Stomach (tissue), 4 donors: ENCODE measurements at regions not wholly inside any gene's neighbourhood (a gene's known extent, or its start where the extent isn't known, plus 50 kb on each side); places are given as distances from the start of the nearest gene placed in this dataset.

ENCODE experiments used
- POLR2A ChIP-seq, 4 donors: fragments of 450-650 bp; IDR thresholded peaks; one replicate each; pipeline ENCODE4 v1.6.1; 2016; ENCODE audit warnings: antibody characterized with exemption in 4 of 4, control low read depth in 2 of 4, mild to moderate bottlenecking in 1 of 4, moderate library complexity in 1 of 4
- POLR2AphosphoS5 ChIP-seq, 3 donors: sonication (generic); formaldehyde crosslinking; IDR thresholded peaks; one replicate each; pipeline ENCODE4 v1.6.1; 2016; ENCODE audit warnings: antibody characterized with exemption in 3 of 3
- TF ChIP-seq, protein P1 (sequence below), 7 experiments: fragments of 450-650 bp in 4 of 7; fragments of 200-600 bp in 3 of 7; sonication (generic) in 3 of 7; IDR thresholded peaks; one replicate each; pipeline ENCODE4 v1.5.1; 2016 to 2019; ENCODE audit warnings: antibody characterized with exemption in 7 of 7, control low read depth in 2 of 7, mild to moderate bottlenecking in 1 of 7

DNA sequence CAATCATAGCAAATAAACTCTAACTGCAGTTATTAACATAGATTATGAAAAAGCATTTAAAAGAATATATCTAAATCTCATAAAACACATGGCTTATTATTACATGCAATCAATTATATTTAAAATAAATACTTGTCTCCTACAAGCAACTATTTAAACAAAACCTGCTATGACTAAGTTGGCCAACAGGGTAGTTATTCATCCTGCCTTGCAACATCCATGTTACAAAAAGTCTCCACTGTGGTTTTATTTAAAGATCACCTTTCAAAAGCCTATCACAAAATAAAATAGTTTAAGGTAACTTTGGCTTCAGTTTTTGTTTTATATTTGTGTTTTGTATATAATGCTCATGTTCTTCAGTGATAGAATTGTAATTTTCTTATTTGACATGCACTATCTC is 1127.0 kb upstream of the MAP3K7 start:
- TF ChIP-seq, protein P1, sequence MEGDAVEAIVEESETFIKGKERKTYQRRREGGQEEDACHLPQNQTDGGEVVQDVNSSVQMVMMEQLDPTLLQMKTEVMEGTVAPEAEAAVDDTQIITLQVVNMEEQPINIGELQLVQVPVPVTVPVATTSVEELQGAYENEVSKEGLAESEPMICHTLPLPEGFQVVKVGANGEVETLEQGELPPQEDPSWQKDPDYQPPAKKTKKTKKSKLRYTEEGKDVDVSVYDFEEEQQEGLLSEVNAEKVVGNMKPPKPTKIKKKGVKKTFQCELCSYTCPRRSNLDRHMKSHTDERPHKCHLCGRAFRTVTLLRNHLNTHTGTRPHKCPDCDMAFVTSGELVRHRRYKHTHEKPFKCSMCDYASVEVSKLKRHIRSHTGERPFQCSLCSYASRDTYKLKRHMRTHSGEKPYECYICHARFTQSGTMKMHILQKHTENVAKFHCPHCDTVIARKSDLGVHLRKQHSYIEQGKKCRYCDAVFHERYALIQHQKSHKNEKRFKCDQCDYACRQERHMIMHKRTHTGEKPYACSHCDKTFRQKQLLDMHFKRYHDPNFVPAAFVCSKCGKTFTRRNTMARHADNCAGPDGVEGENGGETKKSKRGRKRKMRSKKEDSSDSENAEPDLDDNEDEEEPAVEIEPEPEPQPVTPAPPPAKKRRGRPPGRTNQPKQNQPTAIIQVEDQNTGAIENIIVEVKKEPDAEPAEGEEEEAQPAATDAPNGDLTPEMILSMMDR (IDR thresholded peaks at IDR 0.05) = no peak
- TF ChIP-seq POLR2A (IDR thresholded peaks at IDR 0.05) = no peak
- TF ChIP-seq POLR2AphosphoS5 (IDR thresholded peaks at IDR 0.05) = no peak
